HG02943 (cell line): ENCODE measurements at regions not wholly inside any gene's neighbourhood (a gene's known extent, or its start where the extent isn't known, plus 50 kb on each side); places are given as distances from the start of the nearest gene placed in this dataset.

Experiments used
- ATAC-seq: cut with Tn5 transposase; IDR thresholded peaks from one replicate; pipeline ENCODE4 v1.9.1; 2021; ENCODE audit warnings: mild to moderate bottlenecking, low read depth, moderate library complexity; ENCODE audit not compliant: unreplicated experiment

DNA sequence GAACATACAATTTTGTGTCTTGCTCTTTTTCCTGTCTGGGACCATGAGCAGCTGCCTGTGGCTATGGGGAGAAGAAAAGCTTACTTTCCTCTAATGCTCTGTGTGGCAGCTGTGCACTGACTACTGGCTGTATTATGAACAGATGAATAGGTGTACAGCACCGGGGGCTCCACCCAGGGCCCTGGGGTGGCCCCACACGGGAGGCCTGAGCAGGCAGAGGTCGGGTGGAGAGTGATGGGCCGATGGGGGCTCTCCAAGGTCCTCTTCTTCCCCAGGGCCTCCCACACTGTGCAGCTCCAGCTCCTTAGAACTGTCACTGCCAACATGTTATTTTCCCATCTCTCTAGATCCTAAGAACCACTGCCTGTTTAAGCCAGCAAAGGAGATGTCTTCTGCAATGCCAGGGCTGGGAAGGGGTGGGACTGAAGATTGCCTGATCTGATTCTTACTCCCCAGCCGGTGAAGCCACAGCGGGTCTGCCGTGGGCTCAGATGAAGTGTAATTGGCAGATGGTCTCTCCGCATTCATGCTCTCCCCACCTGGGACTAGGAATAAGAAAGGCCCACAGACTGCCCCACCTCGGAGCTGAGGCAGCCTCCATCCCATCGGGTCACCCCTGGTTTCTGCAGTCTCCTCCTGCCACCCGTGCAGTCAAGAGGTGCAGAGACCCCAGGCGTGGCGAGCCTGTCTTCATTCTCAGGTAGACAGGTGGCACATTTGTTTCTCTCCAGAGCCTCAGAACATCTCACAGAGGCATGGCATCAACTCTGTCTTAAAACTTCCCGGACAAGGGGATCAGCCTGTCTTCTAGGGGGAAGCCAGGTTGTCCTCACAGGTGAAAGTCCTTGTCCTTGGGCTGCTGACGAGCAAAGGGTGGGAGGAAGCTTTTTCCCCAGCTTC is 186.5 kb upstream of the GALNT2 start:
- ATAC-seq, result no peak

DNA sequence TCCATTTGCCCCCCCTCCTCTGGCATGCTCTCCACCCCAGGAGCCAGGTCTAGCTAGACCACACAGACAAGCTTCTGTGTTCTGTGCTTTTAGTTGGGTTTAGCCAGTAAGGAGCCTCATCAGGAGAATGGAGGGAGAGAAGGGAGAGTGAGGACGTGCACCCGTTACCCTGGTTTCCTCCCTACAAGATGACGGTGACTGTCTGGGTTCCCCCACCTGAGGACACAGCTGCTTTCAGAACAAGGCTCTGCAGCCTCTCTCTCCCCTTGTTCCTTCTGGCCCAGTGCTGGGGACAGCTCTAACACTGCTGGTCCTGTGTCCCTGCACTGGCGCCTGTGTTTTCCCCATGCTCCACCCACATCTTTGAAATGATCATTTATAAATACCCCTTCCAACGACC is 184.4 kb upstream of the GALNT2 start:
- no peak for ATAC-seq

DNA sequence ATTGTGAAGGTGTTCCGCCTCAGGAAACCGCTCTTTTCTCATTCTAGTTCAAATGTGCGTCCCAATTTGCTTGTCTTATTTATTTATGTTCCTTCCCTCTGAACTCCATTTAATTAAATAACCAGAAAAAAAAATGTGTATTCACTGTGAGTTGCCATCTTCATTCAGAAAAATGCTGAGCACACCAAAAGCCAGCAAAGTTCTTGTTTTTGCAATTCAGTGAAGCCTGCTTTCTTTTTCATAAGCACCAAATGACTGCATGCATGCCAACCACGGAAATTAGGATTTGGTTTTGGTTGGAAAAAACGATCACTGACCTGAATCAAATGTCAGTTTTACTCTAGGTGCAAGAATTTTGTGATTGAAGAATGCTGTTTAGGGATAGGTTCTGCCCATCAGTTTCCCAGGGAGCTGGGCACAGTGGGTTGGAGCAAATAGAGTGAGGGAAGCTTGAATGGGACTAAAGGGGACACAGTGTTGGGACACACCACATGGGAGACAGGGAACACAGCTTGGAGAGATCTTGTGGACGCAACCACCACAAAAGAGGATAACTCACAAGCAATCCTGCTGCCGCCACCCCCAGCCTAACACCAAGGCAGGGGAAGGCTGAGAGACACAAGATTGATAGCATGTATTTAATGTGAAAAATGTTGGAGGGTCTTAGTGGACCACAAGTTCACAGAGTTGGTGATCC is 183.4 kb upstream of the GALNT2 start:
- no peak for ATAC-seq

- ATAC-seq, result no peak
These were observed 182.3 kb upstream of the GALNT2 start for GRCh38 chr1:229884765-229885164.

DNA sequence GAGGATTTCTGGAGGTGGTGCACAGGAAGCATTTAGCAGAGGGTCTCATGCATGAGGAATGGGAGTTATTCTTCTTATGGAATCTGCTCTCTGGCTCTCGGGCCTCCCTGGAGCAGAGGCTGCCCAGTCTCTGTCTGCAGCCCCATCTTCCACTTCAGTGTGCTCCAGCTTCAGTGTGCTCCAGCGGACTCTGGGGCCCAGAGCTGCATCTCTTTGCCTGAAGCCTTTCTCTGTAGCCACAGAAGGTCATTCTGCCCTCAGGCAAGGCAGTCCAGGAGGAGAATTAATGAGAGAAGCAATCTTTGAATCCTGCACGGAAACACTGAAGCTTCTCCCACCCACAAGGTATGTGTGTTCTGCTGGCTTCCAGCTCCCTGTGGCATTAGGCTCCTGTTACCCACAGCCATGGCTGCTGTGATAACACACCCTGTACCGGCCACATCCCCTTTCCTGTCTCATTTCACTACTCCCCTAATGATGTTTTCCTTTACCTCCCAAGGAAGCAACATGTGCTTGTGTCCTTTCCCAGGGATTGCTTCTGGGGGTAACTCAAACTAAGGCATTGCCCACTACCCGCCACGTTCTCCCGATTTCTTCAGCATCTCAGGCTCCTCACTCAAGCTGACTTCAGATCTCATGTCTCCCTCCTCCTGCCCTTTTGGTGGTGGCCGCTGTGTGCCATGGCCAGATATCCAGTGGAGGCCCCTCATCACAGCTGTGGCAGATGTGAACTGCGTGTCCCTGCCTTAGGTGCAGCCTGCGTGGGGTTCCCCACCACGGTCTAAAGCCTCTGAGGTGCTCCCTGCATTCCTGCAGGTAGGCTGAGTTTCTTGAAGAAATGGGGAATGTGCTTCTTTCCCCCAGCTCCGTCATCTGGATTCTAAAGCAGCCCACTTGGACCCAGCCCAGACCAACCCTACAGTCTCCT is 181.2 kb upstream of the GALNT2 start:
- no peak for ATAC-seq

DNA sequence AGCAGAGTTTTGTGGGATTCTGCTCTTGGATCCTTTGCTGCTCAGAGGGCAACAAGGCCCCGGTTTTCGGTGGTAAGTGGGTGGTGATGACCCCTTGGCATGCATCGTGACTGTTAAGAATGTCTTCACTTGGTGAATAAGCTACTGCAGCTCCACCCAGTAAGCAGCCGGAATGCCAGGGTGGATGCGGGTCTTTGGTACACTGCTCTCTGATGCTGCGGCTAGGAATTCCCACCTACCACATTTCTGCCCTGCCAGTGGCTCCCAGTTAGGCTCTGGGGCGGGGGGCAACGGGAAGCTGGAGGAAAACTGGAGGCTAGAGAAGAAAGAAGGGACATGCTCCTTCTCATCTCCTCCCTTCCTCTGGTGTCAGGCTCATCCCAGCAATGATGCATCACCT is 180.4 kb upstream of the GALNT2 start:
- no peak for ATAC-seq

DNA sequence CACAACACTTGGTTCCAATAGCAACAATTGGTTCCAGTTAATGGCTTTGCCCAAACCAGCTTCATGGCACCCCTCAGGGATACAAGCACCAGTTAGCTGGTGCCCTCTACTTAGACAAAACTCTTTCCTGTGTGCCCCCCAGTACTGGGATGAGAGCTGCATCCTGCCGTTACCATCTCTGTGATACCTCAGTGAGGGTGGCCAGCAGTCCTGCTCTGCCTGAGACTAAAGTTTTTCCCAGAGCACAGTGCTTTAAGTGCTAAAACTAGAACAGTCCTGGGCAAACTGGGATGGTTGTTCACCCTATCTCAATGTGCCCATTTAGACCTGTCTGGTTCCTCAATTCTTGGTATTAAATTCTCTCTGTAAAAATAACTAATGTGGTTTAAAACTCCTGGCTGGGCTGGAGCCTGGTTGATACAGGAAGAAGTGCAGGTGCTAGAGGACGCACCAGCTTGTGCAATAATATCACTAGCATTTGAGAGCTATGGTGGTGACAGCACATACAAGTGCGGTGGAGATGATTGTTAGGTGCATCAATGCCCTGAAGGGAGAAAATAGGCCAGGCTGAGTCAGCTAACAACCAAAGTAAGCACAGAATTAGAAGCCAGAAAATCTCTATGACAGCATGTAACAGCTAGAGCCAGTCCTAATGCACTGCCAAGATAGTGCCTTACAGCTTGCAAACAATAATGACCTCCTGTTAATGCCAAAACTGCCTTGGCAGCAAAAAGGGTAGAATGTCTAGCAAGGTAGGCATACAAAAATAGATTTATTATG is 179.8 kb upstream of the GALNT2 start:
- ATAC-seq, result no peak

- no peak for ATAC-seq
These were observed 178.9 kb upstream of the GALNT2 start for GRCh38 chr1:229888157-229888556.

GRCh38 chr1:229888561-229889001 is 178.5 kb upstream of the GALNT2 start:
- ATAC-seq, result no peak

DNA sequence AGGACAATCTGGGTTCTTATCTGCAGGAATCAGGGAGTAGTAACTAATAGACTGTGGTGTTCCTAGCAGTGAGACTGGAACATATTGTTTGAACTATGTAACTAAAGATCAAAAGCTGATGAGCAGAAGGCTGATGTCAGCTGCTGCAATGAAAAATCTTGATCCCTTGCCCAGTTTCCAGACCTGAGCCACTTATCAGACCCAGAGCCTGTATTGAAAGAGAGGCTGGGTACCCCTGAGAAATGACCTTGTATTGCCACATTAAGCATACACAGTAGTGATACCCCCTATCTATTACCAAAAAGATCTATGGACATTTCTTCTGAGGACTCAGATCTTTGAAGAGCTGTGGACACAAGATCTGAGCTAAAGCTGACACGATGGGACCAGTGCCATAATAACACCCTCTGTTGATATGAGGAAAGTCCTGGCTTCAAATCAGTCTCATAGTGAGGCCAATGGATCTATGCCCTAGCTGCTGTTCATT is 178.0 kb upstream of the GALNT2 start:
- ATAC-seq, result no peak

DNA sequence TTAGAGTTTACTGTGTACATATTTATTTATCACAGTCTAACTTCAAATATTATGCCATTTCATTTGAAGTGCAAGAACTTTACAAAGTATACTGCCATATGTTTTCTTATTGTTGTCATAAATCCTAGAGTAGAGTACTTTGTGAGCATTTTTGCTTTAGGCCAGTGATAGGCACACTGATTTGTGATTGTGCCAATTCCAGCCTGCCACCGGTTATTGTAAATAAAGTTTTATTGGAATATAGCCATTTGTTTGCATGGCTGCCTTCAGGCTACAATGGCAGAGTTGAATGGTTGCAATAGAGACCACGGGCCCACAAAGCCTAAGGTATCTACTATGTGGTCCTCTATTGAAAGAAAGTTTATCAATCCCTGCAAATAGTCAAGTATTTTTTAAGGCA is 175.8 kb upstream of the GALNT2 start:
- ATAC-seq, result no peak

DNA sequence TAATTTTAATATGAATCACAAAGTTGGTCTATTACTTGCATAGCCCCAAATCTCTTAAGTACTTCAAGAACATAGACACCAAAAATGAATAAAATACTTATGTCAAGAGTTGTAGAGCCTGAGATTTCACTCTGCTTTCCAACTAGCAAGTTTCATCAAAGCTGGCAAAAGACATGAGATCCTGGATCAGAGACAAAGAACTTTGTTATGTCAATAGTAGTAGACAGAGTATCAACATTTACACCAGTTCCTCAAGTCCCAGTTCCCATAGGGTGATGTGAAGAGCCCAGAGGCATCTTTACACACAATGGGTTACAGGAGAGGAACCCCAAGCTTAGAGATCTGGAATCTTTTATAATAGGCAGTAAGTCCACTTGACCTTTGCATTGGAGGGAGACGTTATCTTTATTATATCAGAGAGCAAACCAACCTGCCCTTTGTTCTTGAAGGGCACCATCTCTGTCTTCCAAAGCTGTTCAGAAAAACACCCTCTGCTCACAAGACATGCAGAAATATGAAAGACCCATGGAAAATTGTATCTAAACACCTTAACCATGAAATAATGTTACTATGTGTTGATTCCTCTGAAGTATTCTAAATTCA is 174.4 kb upstream of the GALNT2 start:
- no peak for ATAC-seq

DNA sequence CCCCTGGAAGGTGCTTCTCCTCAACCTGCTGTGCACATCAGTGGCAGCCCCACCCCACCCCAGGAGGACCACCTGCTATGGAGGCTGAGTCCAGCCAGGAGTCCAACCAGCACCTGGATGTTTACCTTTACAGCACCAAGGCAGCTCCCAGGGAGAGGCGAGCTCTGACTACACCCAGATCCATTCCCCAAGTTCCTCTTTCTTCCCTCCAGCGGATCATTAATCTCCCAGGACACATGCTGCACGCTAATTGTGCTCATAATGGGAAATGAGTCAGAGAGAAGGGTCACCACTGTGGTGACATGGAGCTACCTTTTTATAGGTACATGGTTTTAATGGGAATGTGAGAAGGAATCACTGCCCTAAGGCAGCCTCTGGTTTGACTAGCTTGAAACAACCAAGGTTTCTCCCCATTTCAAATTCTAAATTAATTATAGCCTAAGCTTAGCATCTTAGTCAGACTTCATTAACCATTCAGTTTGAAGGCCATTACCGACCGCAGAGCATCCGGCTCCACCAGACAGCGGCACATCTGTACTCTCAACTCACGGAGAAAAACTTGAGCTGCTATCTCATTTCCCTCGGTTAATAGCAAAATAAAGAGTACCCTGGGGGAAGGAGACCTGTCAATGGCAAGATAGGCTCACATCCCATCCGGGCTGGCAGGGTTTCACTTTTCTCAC is 173.1 kb upstream of the GALNT2 start:
- ATAC-seq, result no peak

GRCh38 chr1:229894532-229894931 is 172.5 kb upstream of the GALNT2 start:
- ATAC-seq, result no peak

DNA sequence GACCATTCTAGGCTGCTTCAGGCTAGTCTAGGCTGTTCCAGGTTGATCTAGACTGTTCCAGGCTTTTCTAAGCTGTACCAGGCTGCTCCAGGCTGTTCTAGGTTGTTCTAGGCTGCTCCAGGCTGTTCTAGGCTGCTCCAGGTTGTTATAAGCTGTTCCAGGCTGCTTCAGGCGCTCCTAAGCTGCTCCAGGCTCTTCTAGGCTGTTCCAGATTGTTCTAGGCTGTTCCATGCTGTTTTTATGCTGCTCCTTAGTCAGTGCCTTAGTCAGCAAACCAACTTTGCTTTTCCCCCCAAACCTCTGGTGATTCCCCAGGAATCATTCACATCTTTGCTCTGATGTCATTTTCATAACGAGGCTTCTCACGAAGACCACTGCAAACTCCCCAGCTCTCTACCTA is 171.4 kb upstream of the GALNT2 start:
- ATAC-seq, result no peak

- ATAC-seq, result no peak
These were observed 170.7 kb upstream of the GALNT2 start for GRCh38 chr1:229896306-229896705.

DNA sequence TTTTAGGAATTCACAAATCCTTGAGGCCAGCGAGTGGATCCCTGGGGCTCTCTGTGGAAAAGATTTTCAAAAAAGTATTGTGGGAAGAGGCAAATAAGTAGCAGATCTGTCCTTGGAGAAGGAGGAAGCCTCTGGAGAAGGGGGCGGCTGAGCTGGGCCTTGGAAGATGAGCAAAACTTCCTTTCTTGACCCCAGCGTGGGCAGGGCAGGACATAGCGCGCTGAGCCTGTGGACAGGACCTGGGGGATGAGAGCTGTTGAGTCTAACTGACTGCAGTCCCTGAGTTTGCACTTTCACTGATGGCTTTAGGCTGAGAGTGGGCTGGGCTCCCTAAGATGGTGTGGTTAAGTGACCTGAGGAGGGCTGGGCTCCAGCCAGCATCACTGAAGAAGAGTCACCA is 170.2 kb upstream of the GALNT2 start:
- ATAC-seq, result no peak

DNA sequence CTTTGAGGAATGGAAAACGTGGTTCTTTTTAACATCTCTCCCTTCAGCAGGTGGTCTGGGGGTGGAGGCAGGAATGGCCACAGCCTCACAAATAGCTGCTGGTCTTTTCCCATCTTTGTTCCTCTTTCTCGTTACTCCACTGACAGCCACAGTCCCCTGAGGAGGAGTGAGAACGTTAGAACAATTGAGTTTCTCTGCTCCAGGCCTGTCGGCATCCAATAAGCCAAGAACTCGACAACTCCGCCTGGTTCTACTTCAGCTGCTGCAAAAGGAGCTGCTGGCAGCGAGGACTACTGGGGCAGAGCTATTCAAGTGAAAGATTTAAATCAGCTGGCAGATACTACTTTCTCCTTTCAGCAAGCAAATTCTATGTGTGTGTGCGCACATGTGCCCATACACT is 169.5 kb upstream of the GALNT2 start:
- ATAC-seq, result no peak

DNA sequence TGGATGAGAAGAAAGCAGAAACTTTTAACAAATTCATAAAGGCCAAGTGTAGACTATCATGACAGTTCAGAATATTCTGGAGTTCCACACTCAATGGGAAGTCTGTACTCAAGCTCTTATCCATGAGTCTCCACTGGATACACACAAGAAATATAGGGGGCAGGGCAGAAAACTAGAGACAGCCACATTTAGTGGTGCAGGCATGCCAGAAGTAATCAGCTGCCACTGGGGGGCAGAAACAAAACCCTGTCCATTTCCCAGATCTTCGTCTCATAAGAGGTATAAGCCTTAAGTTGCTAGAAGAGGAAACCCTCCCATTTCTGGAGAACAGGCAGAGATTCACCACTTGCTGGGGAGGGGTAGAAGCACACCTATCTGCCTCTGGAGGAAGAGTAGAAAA is 166.8 kb upstream of the GALNT2 start:
- ATAC-seq, result no peak
